Mononuclear cell (primary cell): ENCODE measurements at regions not wholly inside any gene's neighbourhood (a gene's known extent, or its start where the extent isn't known, plus 50 kb on each side); places are given as distances from the start of the nearest gene placed in this dataset.
"Not testable (repeated sequence)": the region's sequence is repeated elsewhere in the genome, so short reads cannot be mapped to it uniquely, and the experiment has no call there.

Source experiments
- H3K27me3 ChIP-seq: 2 replicates; pipeline ENCODE4 v1.6.0; 2011; ENCODE audit warnings: low read length, control low read depth; ENCODE audit not compliant: insufficient read depth
- H3K4me1 ChIP-seq: 2 replicates; pipeline ENCODE4 v1.5.1; 2011; ENCODE audit warnings: mild to moderate bottlenecking, low read length, control low read depth; ENCODE audit not compliant: insufficient read depth
- H3K4me3 ChIP-seq: 2 replicates; pipeline ENCODE4 v1.5.1; 2011; ENCODE audit warnings: mild to moderate bottlenecking, low read length, moderate library complexity
- H3K9me3 ChIP-seq: 2 replicates; pipeline ENCODE4 v1.5.1; 2011; ENCODE audit warnings: low read depth, mild to moderate bottlenecking, control low read depth, low read length

- no peaks in the 10 kb centered on the region for H3K9me3 ChIP-seq
- H3K4me3 ChIP-seq, result no peak overlapping the region
- H3K27me3 ChIP-seq, result peaks cover 4% of the 10 kb centered on the region
- H3K4me1 ChIP-seq, result no peaks in the 10 kb centered on the region
These were observed 217.9 kb downstream of the OTUD1 start for GRCh38 chr10:23656735-23657134.

- Histone ChIP-seq H3K9me3 (no peaks in the 10 kb centered on the region), H3K4me3 (no peak overlapping the region), H3K27me3 (peaks cover 4% of the 10 kb centered on the region), H3K4me1 (no peaks in the 10 kb centered on the region)
These were observed 218.8 kb downstream of the OTUD1 start for GRCh38 chr10:23657677-23658076.

GRCh38 chr10:23671866-23672265, 233.0 kb downstream of the OTUD1 start:
- not testable (repeated sequence) for H3K4me1 ChIP-seq, H3K27me3 ChIP-seq, H3K4me3 ChIP-seq, H3K9me3 ChIP-seq

GRCh38 chr10:23675585-23675984, 236.7 kb downstream of the OTUD1 start:
- H3K9me3 ChIP-seq, result no peaks in the 10 kb centered on the region
- H3K4me3 ChIP-seq, result no peak overlapping the region
- H3K27me3 ChIP-seq, result peaks cover 4% of the 10 kb centered on the region
- no peaks in the 10 kb centered on the region for H3K4me1 ChIP-seq

- Histone ChIP-seq H3K27me3 (peaks cover 4% of the 10 kb centered on the region), H3K4me3 (no peak overlapping the region), H3K9me3 (no peaks in the 10 kb centered on the region), H3K4me1 (no peaks in the 10 kb centered on the region)
These were observed 237.4 kb downstream of the OTUD1 start for GRCh38 chr10:23676296-23676695.

GRCh38 chr10:23686722-23687121, 247.8 kb downstream of the OTUD1 start:
- Histone ChIP-seq H3K4me1 (no peaks in the 10 kb centered on the region), H3K27me3 (peaks cover 6% of the 10 kb centered on the region), H3K9me3 (no peaks in the 10 kb centered on the region), H3K4me3 (no peak overlapping the region)

- H3K4me1 ChIP-seq, result peaks cover 4% of the 10 kb centered on the region
- no peaks in the 10 kb centered on the region for H3K9me3 ChIP-seq
- H3K4me3 ChIP-seq, result no peak overlapping the region
- H3K27me3 ChIP-seq, result peaks cover 61% of the 10 kb centered on the region
These were observed 253.9 kb downstream of the OTUD1 start for GRCh38 chr10:23692736-23693135.

- no peak overlapping the region for H3K4me3 ChIP-seq
These were observed 254.6 kb downstream of the OTUD1 start for GRCh38 chr10:23693501-23693901.

GRCh38 chr10:23693925-23694324, 255.1 kb downstream of the OTUD1 start:
- Histone ChIP-seq H3K27me3 (peaks cover 64% of the 10 kb centered on the region), H3K9me3 (no peaks in the 10 kb centered on the region), H3K4me3 (no peak overlapping the region), H3K4me1 (peaks cover 4% of the 10 kb centered on the region)

More at GRCh38 chr10:23693501-23693901, 254.6 kb downstream of the OTUD1 start:
- H3K27me3 ChIP-seq, result peaks cover 64% of the 10 kb centered on the region
- peaks cover 4% of the 10 kb centered on the region for H3K4me1 ChIP-seq
- no peaks in the 10 kb centered on the region for H3K9me3 ChIP-seq

GRCh38 chr10:23694446-23694920, 255.6 kb downstream of the OTUD1 start:
- Histone ChIP-seq H3K27me3 (peaks cover 64% of the 10 kb centered on the region), H3K4me1 (peaks cover 4% of the 10 kb centered on the region), H3K4me3 (no peak overlapping the region), H3K9me3 (no peaks in the 10 kb centered on the region)

- Histone ChIP-seq H3K4me1 (peaks cover 4% of the 10 kb centered on the region), H3K9me3 (no peaks in the 10 kb centered on the region), H3K27me3 (peaks cover 64% of the 10 kb centered on the region), H3K4me3 (no peak overlapping the region)
These were observed 256.3 kb downstream of the OTUD1 start for GRCh38 chr10:23694921-23695824.

- H3K9me3 ChIP-seq, result no peaks in the 10 kb centered on the region
- no peak overlapping the region for H3K4me3 ChIP-seq
- H3K27me3 ChIP-seq, result peaks cover 64% of the 10 kb centered on the region
- peaks cover 4% of the 10 kb centered on the region for H3K4me1 ChIP-seq
These were observed 257.0 kb downstream of the OTUD1 start for GRCh38 chr10:23695825-23696420.

GRCh38 chr10:23696476-23696875, 257.6 kb downstream of the OTUD1 start:
- peaks cover 61% of the 10 kb centered on the region for H3K27me3 ChIP-seq
- H3K4me3 ChIP-seq, result no peak overlapping the region
- H3K9me3 ChIP-seq, result no peaks in the 10 kb centered on the region
- H3K4me1 ChIP-seq, result peaks cover 4% of the 10 kb centered on the region

- H3K9me3 ChIP-seq, result no peaks in the 10 kb centered on the region
- H3K4me3 ChIP-seq, result no peak overlapping the region
- no peaks in the 10 kb centered on the region for H3K4me1 ChIP-seq
- H3K27me3 ChIP-seq, result peaks cover 20% of the 10 kb centered on the region
These were observed 264.1 kb downstream of the OTUD1 start for GRCh38 chr10:23702977-23703414.

GRCh38 chr10:23715363-23715762, 276.5 kb downstream of the OTUD1 start:
- Histone ChIP-seq H3K4me1 (no peaks in the 10 kb centered on the region), H3K9me3 (no peaks in the 10 kb centered on the region), H3K4me3 (no peak overlapping the region), H3K27me3 (no peaks in the 10 kb centered on the region)
